A673 (cell line): ENCODE measurements at regions not wholly inside any gene's neighbourhood (a gene's known extent, or its start where the extent isn't known, plus 50 kb on each side); places are given as distances from the start of the nearest gene placed in this dataset.

Experiments used
- EZH2 ChIP-seq: fragments of 200-600 bp; sonication (generic); IDR thresholded peaks from 2 replicates; pipeline ENCODE4 v1.6.1; 2017; ENCODE audit warnings: borderline replicate concordance, low read depth, mild to moderate bottlenecking, mixed read lengths, antibody characterized with exemption, low read length; ENCODE audit not compliant: poor library complexity, severe bottlenecking
- TF ChIP-seq, protein P1 (sequence below): fragments of 300-800, 200-600 bp; sonication (generic); conservative IDR thresholded peaks from 2 replicates; pipeline ENCODE4 v1.5.1; 2017; ENCODE audit warnings: low read depth, mild to moderate bottlenecking, antibody characterized with exemption, low read length, moderate library complexity, mixed read lengths

DNA sequence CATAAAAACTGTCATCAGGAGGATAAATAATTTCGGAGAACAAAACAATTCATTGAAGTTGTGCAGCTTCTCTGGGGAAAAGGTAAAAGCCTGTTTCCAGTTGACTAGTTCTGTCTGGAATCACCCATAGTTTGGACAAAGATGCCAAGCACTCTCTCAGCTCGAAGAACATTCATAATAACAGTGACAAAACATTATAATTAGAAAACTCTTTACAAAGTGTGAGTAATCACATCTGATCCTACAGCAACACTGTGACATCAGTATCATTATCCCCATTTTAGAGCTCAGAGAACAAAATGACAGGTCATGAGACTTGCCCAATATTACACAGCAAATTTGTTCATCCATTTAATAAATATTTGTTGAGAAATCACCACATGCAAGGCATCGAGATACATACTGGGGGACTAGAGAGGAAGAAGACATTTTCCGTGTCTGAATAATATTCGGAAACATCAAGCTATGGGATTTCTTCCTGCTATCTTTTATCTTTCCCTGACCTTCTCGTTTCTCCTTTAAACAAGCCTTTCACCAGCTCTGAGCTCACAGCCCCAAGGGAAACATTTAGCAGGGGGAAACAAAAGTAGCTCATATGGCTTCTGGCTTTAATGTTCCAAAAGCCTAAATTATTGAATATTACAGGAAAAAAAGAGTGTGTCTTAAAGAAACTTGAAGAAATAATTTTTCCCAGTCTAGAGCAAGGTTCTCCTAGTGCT lies 123.3 kb upstream of the GHITM start:
- TF ChIP-seq, protein P1, sequence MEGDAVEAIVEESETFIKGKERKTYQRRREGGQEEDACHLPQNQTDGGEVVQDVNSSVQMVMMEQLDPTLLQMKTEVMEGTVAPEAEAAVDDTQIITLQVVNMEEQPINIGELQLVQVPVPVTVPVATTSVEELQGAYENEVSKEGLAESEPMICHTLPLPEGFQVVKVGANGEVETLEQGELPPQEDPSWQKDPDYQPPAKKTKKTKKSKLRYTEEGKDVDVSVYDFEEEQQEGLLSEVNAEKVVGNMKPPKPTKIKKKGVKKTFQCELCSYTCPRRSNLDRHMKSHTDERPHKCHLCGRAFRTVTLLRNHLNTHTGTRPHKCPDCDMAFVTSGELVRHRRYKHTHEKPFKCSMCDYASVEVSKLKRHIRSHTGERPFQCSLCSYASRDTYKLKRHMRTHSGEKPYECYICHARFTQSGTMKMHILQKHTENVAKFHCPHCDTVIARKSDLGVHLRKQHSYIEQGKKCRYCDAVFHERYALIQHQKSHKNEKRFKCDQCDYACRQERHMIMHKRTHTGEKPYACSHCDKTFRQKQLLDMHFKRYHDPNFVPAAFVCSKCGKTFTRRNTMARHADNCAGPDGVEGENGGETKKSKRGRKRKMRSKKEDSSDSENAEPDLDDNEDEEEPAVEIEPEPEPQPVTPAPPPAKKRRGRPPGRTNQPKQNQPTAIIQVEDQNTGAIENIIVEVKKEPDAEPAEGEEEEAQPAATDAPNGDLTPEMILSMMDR = no peak
- TF ChIP-seq EZH2 = no peak
